ENCODE measurements at regions not wholly inside any gene's neighbourhood (a gene's known extent, or its start where the extent isn't known, plus 50 kb on each side); places are given as distances from the start of the nearest gene placed in this dataset.

DNA sequence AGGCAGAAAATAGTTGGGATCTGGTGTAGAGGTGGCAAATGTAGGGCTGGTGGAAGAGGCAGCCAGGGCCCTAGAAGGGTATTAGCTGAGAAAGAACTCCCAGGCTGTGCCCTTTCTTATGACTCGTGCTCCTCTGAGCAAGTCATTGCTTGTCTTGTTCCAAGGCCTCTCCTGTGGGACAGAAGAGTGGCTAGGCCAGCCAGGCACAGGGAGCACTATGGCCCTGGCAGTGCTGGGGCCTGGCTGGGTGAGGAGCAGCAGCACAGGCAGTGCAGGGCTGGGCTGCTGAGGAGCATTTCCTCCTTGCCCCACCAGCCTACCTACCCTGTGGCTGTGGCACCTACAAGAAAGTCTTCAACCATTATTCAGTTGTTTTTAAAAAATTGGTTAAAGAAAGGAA is 298.5 kb upstream of the NR3C2 start:
- no peak for DNase-seq
- Mint-ChIP-seq H3K36me3 (ENCODE audit: low read depth) (no peaks in the 10 kb centered on the region), H3K27me3 (ENCODE audit: insufficient read depth) (no peaks in the 10 kb centered on the region), H3K9me3 (peaks cover 49% of the 10 kb centered on the region), H3K4me3 (no peak overlapping the region), H3K4me1 (ENCODE audit: low read depth) (no peaks in the 10 kb centered on the region), H3K27ac (no peak overlapping the region)
- TF ChIP-seq, protein P1, sequence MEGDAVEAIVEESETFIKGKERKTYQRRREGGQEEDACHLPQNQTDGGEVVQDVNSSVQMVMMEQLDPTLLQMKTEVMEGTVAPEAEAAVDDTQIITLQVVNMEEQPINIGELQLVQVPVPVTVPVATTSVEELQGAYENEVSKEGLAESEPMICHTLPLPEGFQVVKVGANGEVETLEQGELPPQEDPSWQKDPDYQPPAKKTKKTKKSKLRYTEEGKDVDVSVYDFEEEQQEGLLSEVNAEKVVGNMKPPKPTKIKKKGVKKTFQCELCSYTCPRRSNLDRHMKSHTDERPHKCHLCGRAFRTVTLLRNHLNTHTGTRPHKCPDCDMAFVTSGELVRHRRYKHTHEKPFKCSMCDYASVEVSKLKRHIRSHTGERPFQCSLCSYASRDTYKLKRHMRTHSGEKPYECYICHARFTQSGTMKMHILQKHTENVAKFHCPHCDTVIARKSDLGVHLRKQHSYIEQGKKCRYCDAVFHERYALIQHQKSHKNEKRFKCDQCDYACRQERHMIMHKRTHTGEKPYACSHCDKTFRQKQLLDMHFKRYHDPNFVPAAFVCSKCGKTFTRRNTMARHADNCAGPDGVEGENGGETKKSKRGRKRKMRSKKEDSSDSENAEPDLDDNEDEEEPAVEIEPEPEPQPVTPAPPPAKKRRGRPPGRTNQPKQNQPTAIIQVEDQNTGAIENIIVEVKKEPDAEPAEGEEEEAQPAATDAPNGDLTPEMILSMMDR (IDR thresholded peaks at IDR 0.05) = no peak

GRCh38 chr4:148737061-148737770 is 295.0 kb upstream of the NR3C2 start:
- TF ChIP-seq, protein P1 (IDR thresholded peaks at IDR 0.05) = no peak
- no peak overlapping the region for H3K4me3 Mint-ChIP-seq
- H3K4me1 Mint-ChIP-seq (ENCODE audit: low read depth) = no peaks in the 10 kb centered on the region
- peaks cover 41% of the 10 kb centered on the region for H3K9me3 Mint-ChIP-seq
- no peaks in the 10 kb centered on the region for H3K27me3 Mint-ChIP-seq (ENCODE audit: insufficient read depth)
- no peaks in the 10 kb centered on the region for H3K36me3 Mint-ChIP-seq (ENCODE audit: low read depth)
- H3K27ac Mint-ChIP-seq = no peak overlapping the region
- DNase-seq = no peak

GRCh38 chr4:148735432-148736155 is 293.4 kb upstream of the NR3C2 start:
- H3K4me1 Mint-ChIP-seq (ENCODE audit: low read depth) = no peaks in the 10 kb centered on the region
- no peak overlapping the region for H3K27ac Mint-ChIP-seq
- DNase-seq = no peak
- no peaks in the 10 kb centered on the region for H3K36me3 Mint-ChIP-seq (ENCODE audit: low read depth)
- TF ChIP-seq, protein P1 (IDR thresholded peaks at IDR 0.05) = no peak
- H3K9me3 Mint-ChIP-seq = peaks cover 35% of the 10 kb centered on the region
- H3K4me3 Mint-ChIP-seq = no peak overlapping the region
- H3K27me3 Mint-ChIP-seq (ENCODE audit: insufficient read depth) = no peaks in the 10 kb centered on the region

DNA sequence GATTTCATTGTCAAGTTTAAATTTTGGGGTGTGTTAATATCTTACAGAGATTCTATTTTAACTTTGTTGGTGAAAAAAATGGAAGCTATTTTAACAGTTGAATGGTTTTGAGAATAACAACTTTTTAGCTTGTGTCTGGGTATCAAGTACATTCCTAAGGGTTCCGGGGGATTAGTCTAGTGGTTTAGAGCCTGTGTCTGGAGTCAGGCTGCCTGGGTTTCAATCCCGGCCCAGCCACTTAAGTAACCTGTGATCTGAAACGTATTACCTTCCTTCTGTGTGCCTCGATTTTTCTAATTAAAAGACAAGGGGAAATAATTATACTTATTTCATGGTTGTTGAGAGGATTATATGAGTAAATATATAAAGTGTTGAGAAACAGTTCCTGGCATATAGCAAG is 288.6 kb upstream of the NR3C2 start:
- peaks cover 14% of the 10 kb centered on the region for H3K9me3 Mint-ChIP-seq
- no peak overlapping the region for H3K27ac Mint-ChIP-seq
- no peak for DNase-seq
- TF ChIP-seq, protein P1 (IDR thresholded peaks at IDR 0.05) = no peak
- no peaks in the 10 kb centered on the region for H3K4me1 Mint-ChIP-seq (ENCODE audit: low read depth)
- H3K4me3 Mint-ChIP-seq = no peak overlapping the region
- H3K36me3 Mint-ChIP-seq (ENCODE audit: low read depth) = no peaks in the 10 kb centered on the region
- H3K27me3 Mint-ChIP-seq (ENCODE audit: insufficient read depth) = no peaks in the 10 kb centered on the region

GRCh38 chr4:148730082-148730640 is 287.9 kb upstream of the NR3C2 start:
- Mint-ChIP-seq H3K9me3 (peaks cover 14% of the 10 kb centered on the region), H3K27me3 (ENCODE audit: insufficient read depth) (no peaks in the 10 kb centered on the region), H3K4me3 (no peak overlapping the region), H3K27ac (no peak overlapping the region), H3K36me3 (ENCODE audit: low read depth) (no peaks in the 10 kb centered on the region), H3K4me1 (ENCODE audit: low read depth) (no peaks in the 10 kb centered on the region)
- no peak for DNase-seq
- TF ChIP-seq, protein P1 (IDR thresholded peaks at IDR 0.05) = no peak
